PC-9 (cell line): ENCODE measurements at regions not wholly inside any gene's neighbourhood (a gene's known extent, or its start where the extent isn't known, plus 50 kb on each side); places are given as distances from the start of the nearest gene placed in this dataset.
A peak's percentile ranks its signal among the peaks of the same experiment; 100 is the strongest.

Experiments used
- BruUV-seq: library from RNA; stranded (reverse); fragments of 400-500 nt; replicated peaks from 2 replicates; lab custom pipeline; 2021; lab: Mats Ljungman, UMichigan
- CTCF ChIA-PET: fragments of 300-600 bp; sonication (Branson Sonifier 250); formaldehyde crosslinking; loops from one replicate; lab custom pipeline; 2022; ENCODE audit warnings: antibody characterized with exemption; lab: Charles Lee
- POLR2A ChIA-PET: fragments of 300-600 bp; sonication (Branson Sonifier 250); formaldehyde crosslinking; loops from one replicate; lab custom pipeline; 2022; ENCODE audit warnings: antibody characterized with exemption; ENCODE audit not compliant: unreplicated experiment; lab: Charles Lee
- DNase-seq, 2 experiments: peaks; one replicate each; pipeline versions ENCODE4 v3.0.0 to v3.0.0-alpha.2; 2015 to 2022; ENCODE audit warnings: mixed read lengths in 1 of 2
- H2AFZ ChIP-seq: fragments of 200-600 bp; sonication (generic); 2 replicates; pipeline ENCODE4 v1.8.1; 2017; ENCODE audit warnings: antibody characterized with exemption
- H3F3A ChIP-seq: fragments of 200-600 bp; sonication (generic); 2 replicates; pipeline ENCODE4 v1.8.1; 2017; ENCODE audit warnings: antibody characterized with exemption, mild to moderate bottlenecking, low read depth; ENCODE audit not compliant: insufficient read depth
- H3K27ac ChIP-seq: fragments of 200-600 bp; sonication (generic); 2 replicates; pipeline ENCODE4 v1.6.1; 2016; ENCODE audit warnings: mixed run types
- H3K27me3 ChIP-seq: fragments of 200-600 bp; sonication (generic); 2 replicates; pipeline ENCODE4 v1.6.1; 2016; ENCODE audit warnings: low read depth, mixed run types; ENCODE audit not compliant: insufficient read depth
- H3K36me3 ChIP-seq: fragments of 200-600 bp; sonication (generic); 2 replicates; pipeline ENCODE4 v1.6.1; 2016; ENCODE audit warnings: low read depth, mixed run types
- H3K4me1 ChIP-seq: fragments of 200-600 bp; sonication (generic); replicated peaks from 2 replicates; pipeline ENCODE4 v1.6.1; 2016; ENCODE audit warnings: mixed run types; ENCODE audit not compliant: insufficient read depth
- H3K4me2 ChIP-seq: fragments of 200-600 bp; sonication (generic); 2 replicates; pipeline ENCODE4 v1.6.1; 2017; ENCODE audit warnings: mixed run types
- H3K4me3 ChIP-seq: fragments of 200-600 bp; sonication (generic); 2 replicates; pipeline ENCODE4 v1.6.1; 2016; ENCODE audit warnings: mixed run types
- H3K79me2 ChIP-seq: fragments of 200-600 bp; sonication (generic); 2 replicates; pipeline ENCODE4 v1.6.1; 2017; ENCODE audit warnings: low read depth, mixed run types
- H3K9me2 ChIP-seq: fragments of 200-600 bp; sonication (generic); 2 replicates; pipeline ENCODE4 v1.8.1; 2017; ENCODE audit warnings: mild to moderate bottlenecking; ENCODE audit not compliant: insufficient read depth
- H3K9me3 ChIP-seq: fragments of 200-600 bp; sonication (generic); 2 replicates; pipeline ENCODE4 v1.8.1; 2016; ENCODE audit warnings: low read depth; ENCODE audit not compliant: insufficient read depth
- H4K20me1 ChIP-seq: fragments of 200-600 bp; sonication (generic); 2 replicates; pipeline ENCODE4 v1.8.1; 2017; ENCODE audit not compliant: insufficient read depth
- EZH2 ChIP-seq: fragments of 200-600 bp; sonication (generic); IDR thresholded peaks from 2 replicates; pipeline ENCODE4 v1.8.0; 2017; ENCODE audit warnings: antibody characterized with exemption, low read depth
- intact Hi-C: fragments of 100-400 bp; cut with micrococcal nuclease; formaldehyde crosslinking; loops from one replicate; pipeline ENCODE4 v1.10.0; 2022; ENCODE audit not compliant: unreplicated experiment
- TF ChIP-seq, protein P1 (sequence below): fragments of 200-600 bp; sonication (generic); conservative IDR thresholded peaks from 2 replicates; pipeline ENCODE4 v1.6.1; 2017; ENCODE audit warnings: mixed run types, antibody characterized with exemption, mild to moderate bottlenecking, moderate library complexity

- no peak overlapping the region for H3K4me2 ChIP-seq
- TF ChIP-seq, protein P1, sequence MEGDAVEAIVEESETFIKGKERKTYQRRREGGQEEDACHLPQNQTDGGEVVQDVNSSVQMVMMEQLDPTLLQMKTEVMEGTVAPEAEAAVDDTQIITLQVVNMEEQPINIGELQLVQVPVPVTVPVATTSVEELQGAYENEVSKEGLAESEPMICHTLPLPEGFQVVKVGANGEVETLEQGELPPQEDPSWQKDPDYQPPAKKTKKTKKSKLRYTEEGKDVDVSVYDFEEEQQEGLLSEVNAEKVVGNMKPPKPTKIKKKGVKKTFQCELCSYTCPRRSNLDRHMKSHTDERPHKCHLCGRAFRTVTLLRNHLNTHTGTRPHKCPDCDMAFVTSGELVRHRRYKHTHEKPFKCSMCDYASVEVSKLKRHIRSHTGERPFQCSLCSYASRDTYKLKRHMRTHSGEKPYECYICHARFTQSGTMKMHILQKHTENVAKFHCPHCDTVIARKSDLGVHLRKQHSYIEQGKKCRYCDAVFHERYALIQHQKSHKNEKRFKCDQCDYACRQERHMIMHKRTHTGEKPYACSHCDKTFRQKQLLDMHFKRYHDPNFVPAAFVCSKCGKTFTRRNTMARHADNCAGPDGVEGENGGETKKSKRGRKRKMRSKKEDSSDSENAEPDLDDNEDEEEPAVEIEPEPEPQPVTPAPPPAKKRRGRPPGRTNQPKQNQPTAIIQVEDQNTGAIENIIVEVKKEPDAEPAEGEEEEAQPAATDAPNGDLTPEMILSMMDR, result no peak
- no peak for TF ChIP-seq EZH2
- BruUV-seq, result no TSS peak
Measured at GRCh38 chr18:73614812-73615211, 532.8 kb downstream of the FBXO15 start.

GRCh38 chr18:73613706-73614340 lies 533.8 kb downstream of the FBXO15 start:
- ChIA-PET POLR2A (no interaction called here), CTCF (no interaction called here)
- H3F3A ChIP-seq, result peaks cover 16% of the 10 kb centered on the region; the same call in 1 of the 2 replicates
- H3K36me3 ChIP-seq, result no peaks in the 10 kb centered on the region
- no peaks in the 10 kb centered on the region for H3K79me2 ChIP-seq
- no peaks in the 10 kb centered on the region; the same call in 1 of the 2 replicates for H3K9me3 ChIP-seq
- peak in 1 of 2 experiments; percentile 60 for DNase-seq
- no peak overlapping the region for H2AFZ ChIP-seq
- BruUV-seq, result no TSS peak
- intact Hi-C loops, result no loop called here
- H3K4me2 ChIP-seq, result peak overlapping the region; percentile 27; the same call in 1 of the 2 replicates
- H4K20me1 ChIP-seq, result no peaks in the 10 kb centered on the region
- no peaks in the 10 kb centered on the region for H3K27me3 ChIP-seq
- no peak overlapping the region for H3K4me3 ChIP-seq
- no peak overlapping the region for H3K27ac ChIP-seq
- peaks cover 20% of the 10 kb centered on the region for H3K4me1 ChIP-seq
- no peaks in the 10 kb centered on the region for H3K9me2 ChIP-seq
- no peak for TF ChIP-seq EZH2
- TF ChIP-seq, protein P1, result no peak

More at GRCh38 chr18:73614812-73615211, 532.8 kb downstream of the FBXO15 start:
- no peak overlapping the region for H3K27ac ChIP-seq
- no peak overlapping the region for H2AFZ ChIP-seq
- no peaks in the 10 kb centered on the region for H4K20me1 ChIP-seq
- peak; percentile 14 to 91 for DNase-seq
- peaks cover 20% of the 10 kb centered on the region for H3K4me1 ChIP-seq
- H3K27me3 ChIP-seq, result no peaks in the 10 kb centered on the region
- ChIA-PET POLR2A (no interaction called here), CTCF (no interaction called here)
- intact Hi-C loops, result no loop called here
- H3F3A ChIP-seq, result peaks cover 16% of the 10 kb centered on the region; the same call in 1 of the 2 replicates
- H3K9me3 ChIP-seq, result no peaks in the 10 kb centered on the region; the same call in 1 of the 2 replicates
- no peak overlapping the region for H3K4me3 ChIP-seq
- H3K79me2 ChIP-seq, result no peaks in the 10 kb centered on the region
- no peaks in the 10 kb centered on the region for H3K36me3 ChIP-seq
- H3K9me2 ChIP-seq, result no peaks in the 10 kb centered on the region

DNA sequence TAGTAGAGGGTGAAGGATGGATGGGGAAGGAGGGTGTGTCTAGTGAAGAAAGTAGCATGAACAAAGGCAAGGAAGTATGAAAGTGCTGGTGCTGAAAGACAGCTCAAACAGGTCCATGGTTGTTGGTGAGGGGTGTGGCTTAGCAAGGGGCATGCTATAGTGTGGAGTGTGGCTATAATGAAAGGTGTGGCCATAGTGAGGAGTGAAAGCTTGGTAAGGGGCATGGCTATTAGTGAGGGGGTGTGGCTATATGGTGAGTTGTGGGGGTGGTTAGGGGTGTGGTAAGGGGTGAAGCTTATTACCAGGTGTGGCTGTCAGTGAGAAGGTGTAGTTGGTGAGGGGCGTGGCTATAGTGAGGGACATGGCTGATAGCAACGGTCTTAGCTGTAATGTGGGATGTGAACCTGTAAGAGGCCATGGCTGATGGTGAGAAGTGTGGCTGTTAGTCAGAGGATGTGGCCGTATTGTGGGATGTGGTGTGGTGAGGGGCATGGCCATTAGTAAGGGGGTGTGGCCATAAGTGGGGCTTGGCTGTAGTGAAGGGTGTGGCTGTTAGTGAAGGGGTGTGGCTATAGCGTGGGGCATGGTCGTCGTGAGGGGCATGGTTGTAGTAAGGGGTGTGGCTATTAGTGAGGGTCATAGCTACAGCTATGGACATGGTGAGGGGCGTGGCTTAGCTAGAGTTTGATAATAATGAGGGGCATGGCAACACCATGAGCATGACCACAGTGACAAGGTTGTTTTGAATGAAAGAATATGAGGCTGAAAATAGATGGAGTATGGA lies 549.6 kb downstream of the FBXO15 start:
- H3K4me3 ChIP-seq, result no peak overlapping the region
- CTCF ChIA-PET, result no interaction called here
- no peaks in the 10 kb centered on the region for H3K36me3 ChIP-seq
- H3K27me3 ChIP-seq, result no peaks in the 10 kb centered on the region
- no peaks in the 10 kb centered on the region for H4K20me1 ChIP-seq
- no peak overlapping the region for H2AFZ ChIP-seq
- H3K4me2 ChIP-seq, result no peak overlapping the region
- H3K4me1 ChIP-seq, result no peaks in the 10 kb centered on the region
- BruUV-seq, result no TSS peak
- TF ChIP-seq, protein P1, result no peak
- TF ChIP-seq EZH2, result no peak
- H3K9me2 ChIP-seq, result no peaks in the 10 kb centered on the region
- no peaks in the 10 kb centered on the region for H3K9me3 ChIP-seq
- no peaks in the 10 kb centered on the region for H3K79me2 ChIP-seq
- no peaks in the 10 kb centered on the region for H3F3A ChIP-seq
- POLR2A ChIA-PET, result interaction anchor here (0.6 kb wide), 1 partner anchor 41 kb away, joined by 5 read pairs; no protein-coding TSS in a partner anchor
- intact Hi-C loops, result no loop called here
- no peak overlapping the region for H3K27ac ChIP-seq
- no peak for DNase-seq
